Activated CD4-positive, CD25-positive, alpha-beta regulatory T cell treated with anti-CD3 and anti-CD28 coated beads, Interleukin-2, amount 50 U/mL, for 72 hours (primary cell): ENCODE measurements at regions not wholly inside any gene's neighbourhood (a gene's known extent, or its start where the extent isn't known, plus 50 kb on each side); places are given as distances from the start of the nearest gene placed in this dataset.

ENCODE experiments used
- DNase-seq: peaks from one replicate; pipeline ENCODE4 v3.0.0; 2021

DNA sequence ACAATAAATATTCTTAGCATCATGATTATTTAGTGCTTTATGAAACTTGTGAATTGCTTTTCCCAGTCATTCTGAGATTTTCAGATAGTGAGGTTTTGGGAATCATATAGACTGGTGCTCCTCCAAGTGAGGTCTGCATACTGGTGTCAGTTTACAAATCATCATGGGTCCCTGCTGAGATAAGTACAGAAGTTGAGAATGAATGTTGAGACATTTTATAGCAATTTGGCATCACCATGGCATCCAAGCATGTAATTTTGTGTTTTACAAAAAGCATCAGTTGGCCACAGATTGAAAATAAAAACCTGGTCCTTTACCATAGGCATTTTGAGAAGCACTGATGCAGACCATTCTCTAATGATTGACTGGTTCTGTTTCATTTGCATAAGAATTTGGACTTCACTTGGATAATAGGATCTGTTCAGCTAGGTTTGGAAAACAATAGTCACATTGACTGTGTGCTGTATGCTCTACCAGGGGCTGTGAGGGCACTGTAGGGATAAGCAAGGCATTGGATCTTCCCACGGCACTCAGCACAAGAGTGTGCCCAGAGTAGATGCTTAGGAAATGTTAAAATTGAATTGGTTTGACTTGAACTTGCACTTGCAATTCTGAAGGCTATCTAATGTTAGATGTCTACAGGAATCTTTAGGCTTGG, 79.0 kb upstream of the JUN start:
- DNase-seq: no peak

DNA sequence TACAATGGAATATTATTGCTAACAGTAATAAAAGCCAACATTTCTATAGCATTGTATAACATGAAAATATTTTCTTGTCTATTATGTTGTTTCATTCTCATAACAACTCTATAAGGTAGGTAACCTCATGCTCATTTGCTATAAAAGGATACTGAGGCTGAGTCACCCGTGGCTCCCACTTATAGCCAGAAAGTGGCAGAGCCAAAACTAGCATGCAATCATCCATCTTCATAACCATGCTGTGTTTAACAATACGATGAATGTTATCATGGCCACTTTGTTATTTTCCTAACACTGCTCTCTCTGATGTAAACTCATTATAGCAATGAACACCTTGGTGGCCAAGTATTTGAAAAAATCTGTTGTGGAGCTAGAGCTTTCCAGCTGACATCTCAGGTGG, 80.8 kb upstream of the JUN start:
- no peak for DNase-seq

DNA sequence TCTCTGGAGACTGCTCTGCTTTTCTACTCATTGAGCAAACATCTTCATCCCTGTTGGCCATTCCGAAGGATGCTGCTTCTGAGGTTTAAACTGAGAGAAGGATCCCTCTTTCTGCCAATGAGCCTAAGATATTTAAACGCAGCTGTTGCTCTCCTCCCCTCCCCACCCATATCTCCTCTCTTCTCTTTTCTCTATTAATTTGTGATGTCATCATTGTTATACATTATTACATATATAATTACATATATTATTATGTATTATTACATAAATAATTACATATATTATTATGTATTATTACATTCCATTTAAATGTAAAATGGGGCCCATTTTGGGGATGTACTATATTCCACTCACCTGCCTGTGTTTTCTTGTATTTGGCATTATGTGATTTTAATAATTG, 82.7 kb upstream of the JUN start:
- DNase-seq: no peak

DNA sequence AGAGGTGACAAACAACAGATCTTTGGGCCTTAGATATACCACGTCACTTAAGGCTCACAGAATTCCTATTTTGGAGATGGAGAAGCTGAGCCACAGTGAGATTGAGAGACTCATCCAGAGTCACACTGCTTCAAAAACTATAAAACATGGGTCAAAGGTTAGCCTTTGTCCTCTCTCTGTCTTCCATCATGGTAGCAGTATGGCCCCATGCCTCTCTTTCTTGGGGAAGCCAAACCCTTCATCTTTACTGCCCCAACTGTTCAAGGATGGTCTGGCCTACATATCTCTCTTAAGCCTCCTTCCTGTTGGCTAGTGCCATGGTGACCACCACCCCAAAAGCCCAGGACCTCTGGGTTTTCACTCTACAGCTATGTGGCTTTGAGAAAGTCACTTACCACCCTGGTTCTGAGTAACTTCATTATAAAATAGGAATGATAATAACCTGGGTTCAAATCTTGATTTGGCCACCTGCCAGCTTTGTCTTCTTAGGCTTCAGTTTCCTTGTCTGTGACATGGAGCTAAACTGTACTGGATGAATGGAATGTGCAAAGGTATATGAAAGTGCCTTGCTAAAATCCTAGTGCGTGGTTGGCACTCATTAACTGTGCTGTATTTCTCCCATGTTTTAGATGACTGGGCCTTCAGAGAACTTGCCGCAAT, 85.9 kb upstream of the JUN start:
- no peak for DNase-seq

- no peak for DNase-seq
These were observed 86.4 kb upstream of the JUN start for GRCh38 chr1:58870298-58870676.

- DNase-seq: no peak
These were observed 90.5 kb upstream of the JUN start for GRCh38 chr1:58874342-58874741.

GRCh38 chr1:58874757-58875755, 91.2 kb upstream of the JUN start:
- DNase-seq: no peak

DNA sequence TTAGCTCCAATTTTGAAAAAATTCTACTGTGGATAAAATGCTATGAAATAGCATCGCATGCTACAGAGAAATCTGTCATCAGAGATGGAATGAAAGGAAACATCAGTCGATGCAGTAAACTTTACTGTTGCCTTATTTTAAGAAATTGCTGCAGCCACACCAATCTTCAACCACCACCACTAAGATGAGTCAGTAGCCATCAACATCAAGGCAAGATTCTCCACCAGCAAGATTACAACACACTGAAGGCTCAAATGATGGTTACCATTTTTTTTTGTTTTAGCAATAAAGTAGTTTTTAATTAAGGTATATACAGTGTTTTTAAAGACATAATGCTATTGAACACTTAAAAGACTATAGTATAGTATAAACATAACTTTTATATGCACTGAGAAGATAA, 95.6 kb upstream of the JUN start:
- no peak for DNase-seq

DNA sequence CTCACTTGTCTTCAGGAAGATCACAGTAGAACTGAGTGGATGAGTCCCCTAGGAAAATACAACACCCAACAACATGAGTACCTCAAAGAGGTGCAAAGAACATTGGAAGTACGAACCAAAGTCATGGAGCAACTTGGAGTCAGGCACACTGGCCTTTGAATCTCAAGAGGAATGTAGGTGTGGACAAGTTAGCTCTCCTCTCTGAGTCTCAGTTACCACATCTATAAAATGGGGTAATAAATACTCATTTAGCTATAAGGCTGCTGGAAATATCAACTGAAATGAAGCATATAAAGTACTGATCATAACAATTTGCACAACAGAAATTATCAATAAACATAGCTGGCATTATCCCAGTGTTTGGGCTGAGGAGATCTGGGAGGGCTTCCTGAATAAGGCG, 96.7 kb upstream of the JUN start:
- no peak for DNase-seq

DNA sequence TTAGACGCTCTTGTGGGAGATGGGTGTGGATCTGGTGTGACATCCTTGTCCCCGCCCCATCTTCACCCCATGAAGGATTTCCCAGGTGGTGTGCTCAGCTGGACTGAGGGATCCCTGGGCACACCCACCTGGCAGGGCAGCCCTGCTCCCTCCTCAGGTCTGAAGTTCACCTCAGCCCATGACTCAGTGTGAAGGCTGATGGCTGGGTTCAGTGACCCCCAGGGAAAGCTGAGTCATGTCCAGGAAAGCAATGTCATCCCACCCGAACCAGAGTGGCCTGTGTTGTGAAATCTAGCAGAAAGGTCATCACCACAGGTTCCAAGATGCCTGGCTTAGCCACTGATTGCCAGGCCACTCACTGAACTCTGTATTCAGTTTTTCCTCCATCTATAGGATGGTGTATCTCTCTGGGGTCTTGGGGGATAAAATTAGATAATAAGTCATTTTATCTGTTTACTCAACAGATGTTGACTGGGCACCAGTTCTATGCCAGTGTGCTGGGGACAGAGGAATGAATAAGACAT, 97.7 kb upstream of the JUN start:
- DNase-seq: no peak

- DNase-seq: no peak
These were observed 98.6 kb upstream of the JUN start for GRCh38 chr1:58882322-58882948.

GRCh38 chr1:58883037-58883887, 99.4 kb upstream of the JUN start:
- no peak for DNase-seq

- DNase-seq: no peak
These were observed 100.1 kb upstream of the JUN start for GRCh38 chr1:58883888-58884482.

GRCh38 chr1:58884706-58885661, 101.1 kb upstream of the JUN start:
- no peak for DNase-seq

DNA sequence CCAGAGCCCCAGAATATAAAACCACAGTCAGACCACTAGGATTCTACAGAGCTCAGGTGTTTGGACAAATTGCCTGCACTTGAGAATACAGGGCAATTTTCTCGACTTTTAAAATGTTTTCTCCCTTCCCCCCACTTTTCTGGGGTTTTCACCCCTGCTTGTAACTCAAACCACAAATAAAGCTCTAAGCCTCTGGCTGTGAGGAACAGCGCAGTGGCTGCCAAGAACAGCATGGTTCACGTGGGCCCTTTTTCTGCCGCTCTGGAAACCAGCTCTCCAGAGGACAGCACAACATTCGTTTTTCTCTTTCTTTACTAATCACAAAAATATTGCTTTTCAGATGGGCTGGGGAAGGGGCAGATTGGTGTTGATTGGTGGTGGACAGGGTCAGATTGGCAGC, 102.2 kb upstream of the JUN start:
- DNase-seq: no peak

DNA sequence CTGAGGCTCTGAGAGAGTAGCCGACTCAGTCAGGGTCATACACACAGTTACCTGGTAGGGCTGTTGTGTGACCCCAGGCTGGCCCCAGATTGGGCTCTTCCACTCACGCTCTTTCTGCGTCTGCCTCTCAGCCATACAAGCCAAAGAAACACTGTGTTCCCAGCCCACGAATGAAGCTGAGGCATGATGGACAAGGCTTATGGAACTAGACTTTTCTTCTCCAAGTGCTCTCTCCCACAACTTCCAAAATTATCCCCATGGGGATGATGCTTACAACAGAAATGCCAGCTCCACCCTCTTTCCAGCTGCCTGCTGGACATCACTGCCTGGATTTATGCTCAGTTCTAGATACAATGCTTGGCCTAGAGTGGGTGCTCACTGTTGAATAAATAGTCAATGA, 102.8 kb upstream of the JUN start:
- no peak for DNase-seq

DNA sequence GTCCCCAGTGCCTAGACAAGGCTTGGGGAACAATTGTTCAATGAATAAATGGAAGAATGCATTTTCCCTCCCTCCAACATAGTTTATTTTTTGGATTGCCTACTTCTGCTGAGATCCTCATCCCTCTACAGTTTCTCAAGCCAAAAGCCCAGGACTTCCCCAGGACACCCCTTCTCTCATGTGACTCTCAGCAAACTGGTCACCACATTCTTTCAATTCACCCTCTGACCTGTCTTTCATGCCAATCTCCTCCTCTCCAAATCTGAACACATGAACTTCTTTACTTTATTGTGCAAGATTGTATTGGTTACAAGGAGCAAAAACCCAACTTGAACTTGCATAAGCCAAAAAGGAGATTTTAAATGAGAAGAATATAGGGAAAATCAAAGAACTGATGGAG, 103.2 kb upstream of the JUN start:
- no peak for DNase-seq

- no peak for DNase-seq
These were observed 105.0 kb upstream of the JUN start for GRCh38 chr1:58888833-58889232.

- DNase-seq: no peak
These were observed 106.3 kb upstream of the JUN start for GRCh38 chr1:58890113-58890512.

- DNase-seq: no peak
These were observed 106.8 kb upstream of the JUN start for GRCh38 chr1:58890609-58891008.

GRCh38 chr1:58891347-58891746, 107.5 kb upstream of the JUN start:
- DNase-seq: no peak
